ENCODE measurements at regions not wholly inside any gene's neighbourhood (a gene's known extent, or its start where the extent isn't known, plus 50 kb on each side); places are given as distances from the start of the nearest gene placed in this dataset.

GRCh38 chr6:15160812-15161211 is 85.1 kb upstream of the JARID2 start:
- TF ChIP-seq POLR2AphosphoS5 (IDR thresholded peaks at IDR 0.05; ENCODE audit: low read depth, low read length) (no peak), REST (IDR thresholded peaks at IDR 0.05; ENCODE audit: insufficient read depth in 1 of 2, low read depth in 2 of 2, low read length in 2 of 2) (no peak), FOXP2 (optimal IDR thresholded peaks at IDR 0.05; ENCODE audit: borderline replicate concordance, extremely low read depth, extremely low read length, insufficient read depth) (no peak), TAF1 (IDR thresholded peaks at IDR 0.05; ENCODE audit: borderline replicate concordance, insufficient read depth, low read length) (no peak), SIN3A (IDR thresholded peaks at IDR 0.05; ENCODE audit: borderline replicate concordance, insufficient read depth, low read length) (no peak)

- TF ChIP-seq POLR2AphosphoS5 (IDR thresholded peaks at IDR 0.05; ENCODE audit: low read depth, low read length) (no peak), TAF1 (IDR thresholded peaks at IDR 0.05; ENCODE audit: borderline replicate concordance, insufficient read depth, low read length) (no peak), REST (IDR thresholded peaks at IDR 0.05; ENCODE audit: insufficient read depth in 1 of 2, low read depth in 2 of 2, low read length in 2 of 2) (no peak), FOXP2 (optimal IDR thresholded peaks at IDR 0.05; ENCODE audit: borderline replicate concordance, extremely low read depth, extremely low read length, insufficient read depth) (no peak)
Observed at GRCh38 chr6:15166121-15166520, 79.7 kb upstream of the JARID2 start.

- TF ChIP-seq SIN3A (IDR thresholded peaks at IDR 0.05; ENCODE audit: borderline replicate concordance, insufficient read depth, low read length) = no peak
- TF ChIP-seq FOXP2 (optimal IDR thresholded peaks at IDR 0.05; ENCODE audit: borderline replicate concordance, extremely low read depth, extremely low read length, insufficient read depth) = no peak
- no peak for TF ChIP-seq REST (IDR thresholded peaks at IDR 0.05; ENCODE audit: insufficient read depth in 1 of 2, low read depth in 2 of 2, low read length in 2 of 2)
- no peak for TF ChIP-seq TAF1 (IDR thresholded peaks at IDR 0.05; ENCODE audit: borderline replicate concordance, insufficient read depth, low read length)
- no peak for TF ChIP-seq POLR2AphosphoS5 (IDR thresholded peaks at IDR 0.05; ENCODE audit: low read depth, low read length)
Observed at GRCh38 chr6:15170126-15170525, 75.7 kb upstream of the JARID2 start.

- no peak for TF ChIP-seq FOXP2 (optimal IDR thresholded peaks at IDR 0.05; ENCODE audit: borderline replicate concordance, extremely low read depth, extremely low read length, insufficient read depth)
- no peak for TF ChIP-seq SIN3A (IDR thresholded peaks at IDR 0.05; ENCODE audit: borderline replicate concordance, insufficient read depth, low read length)
- TF ChIP-seq REST (IDR thresholded peaks at IDR 0.05; ENCODE audit: insufficient read depth in 1 of 2, low read depth in 2 of 2, low read length in 2 of 2) = no peak
- TF ChIP-seq POLR2AphosphoS5 (IDR thresholded peaks at IDR 0.05; ENCODE audit: low read depth, low read length) = no peak
- no peak for TF ChIP-seq TAF1 (IDR thresholded peaks at IDR 0.05; ENCODE audit: borderline replicate concordance, insufficient read depth, low read length)
Observed at GRCh38 chr6:15171026-15171425, 74.8 kb upstream of the JARID2 start.

GRCh38 chr6:15176816-15177370 is 69.0 kb upstream of the JARID2 start:
- TF ChIP-seq POLR2AphosphoS5 (IDR thresholded peaks at IDR 0.05; ENCODE audit: low read depth, low read length) = no peak
- no peak for TF ChIP-seq TAF1 (IDR thresholded peaks at IDR 0.05; ENCODE audit: borderline replicate concordance, insufficient read depth, low read length)
- TF ChIP-seq SIN3A (IDR thresholded peaks at IDR 0.05; ENCODE audit: borderline replicate concordance, insufficient read depth, low read length) = no peak
- no peak for TF ChIP-seq FOXP2 (optimal IDR thresholded peaks at IDR 0.05; ENCODE audit: borderline replicate concordance, extremely low read depth, extremely low read length, insufficient read depth)
- no peak for TF ChIP-seq REST (IDR thresholded peaks at IDR 0.05; ENCODE audit: insufficient read depth in 1 of 2, low read depth in 2 of 2, low read length in 2 of 2)
